AG09319 (cell line): ENCODE measurements at regions not wholly inside any gene's neighbourhood (a gene's known extent, or its start where the extent isn't known, plus 50 kb on each side); places are given as distances from the start of the nearest gene placed in this dataset.

Experiments
- DNase-seq: peaks from one replicate; pipeline ENCODE4 v3.0.0-alpha.2; 2010; ENCODE audit warnings: low read depth; ENCODE audit errors: extremely low read depth
- CTCF ChIP-seq: IDR thresholded peaks from 2 replicates; pipeline ENCODE4 v1.5.1; 2011; ENCODE audit warnings: low read depth, mild to moderate bottlenecking, inconsistent platforms, low read length, moderate library complexity

GRCh38 chr6:114403858-114404257 lies 61.0 kb upstream of the HS3ST5 start:
- no peak for DNase-seq
- no peak for TF ChIP-seq CTCF

DNA sequence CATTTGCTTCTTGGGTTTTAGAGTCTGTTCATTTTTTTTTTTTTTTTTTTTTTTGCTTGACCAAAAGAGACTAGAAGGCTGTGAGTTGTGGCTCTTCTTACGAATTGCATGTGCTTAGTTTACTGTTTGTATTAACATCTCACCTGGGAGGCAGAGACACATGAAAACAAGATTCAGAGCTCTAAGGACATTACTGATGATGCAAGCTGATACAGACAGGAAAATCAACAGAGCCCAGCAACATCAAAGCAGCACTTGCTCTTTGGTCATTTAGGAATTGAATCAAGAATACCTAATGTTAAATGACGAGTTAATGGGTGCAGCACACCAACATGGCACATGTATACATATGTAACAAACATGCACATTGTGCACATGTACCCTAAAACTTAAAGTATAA lies 55.7 kb upstream of the HS3ST5 start:
- TF ChIP-seq CTCF: no peak
- DNase-seq: no peak
